CD4-positive, alpha-beta T cell treated with Interferon gamma for 1 hour (primary cell): ENCODE measurements at regions not wholly inside any gene's neighbourhood (a gene's known extent, or its start where the extent isn't known, plus 50 kb on each side); places are given as distances from the start of the nearest gene placed in this dataset.
"Not testable (repeated sequence)": the region's sequence is repeated elsewhere in the genome, so short reads cannot be mapped to it uniquely, and the experiment has no call there.

Source experiments
- DNase-seq: peaks from one replicate; pipeline ENCODE4 v3.0.0-alpha.2; 2020

DNA sequence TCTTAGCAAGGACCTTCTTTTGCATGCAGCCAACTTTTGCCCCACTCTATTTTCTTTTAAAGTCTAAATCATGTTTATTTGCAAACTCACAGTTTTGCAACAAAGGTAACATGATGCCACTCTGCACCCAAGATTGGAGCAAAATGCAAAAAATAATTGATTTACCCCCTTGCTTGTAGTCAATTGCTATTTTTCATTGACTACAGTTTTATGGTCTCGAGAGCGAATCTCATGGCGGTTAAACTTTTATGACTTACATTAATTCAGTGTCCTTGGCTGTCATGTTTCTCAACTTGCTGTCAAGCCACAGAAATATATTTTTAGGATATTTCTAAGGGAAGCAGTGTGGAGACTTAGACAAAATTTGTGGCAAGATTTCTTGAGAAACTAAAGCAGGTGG is 110.0 kb upstream of the JCAD start:
- no peak for DNase-seq

DNA sequence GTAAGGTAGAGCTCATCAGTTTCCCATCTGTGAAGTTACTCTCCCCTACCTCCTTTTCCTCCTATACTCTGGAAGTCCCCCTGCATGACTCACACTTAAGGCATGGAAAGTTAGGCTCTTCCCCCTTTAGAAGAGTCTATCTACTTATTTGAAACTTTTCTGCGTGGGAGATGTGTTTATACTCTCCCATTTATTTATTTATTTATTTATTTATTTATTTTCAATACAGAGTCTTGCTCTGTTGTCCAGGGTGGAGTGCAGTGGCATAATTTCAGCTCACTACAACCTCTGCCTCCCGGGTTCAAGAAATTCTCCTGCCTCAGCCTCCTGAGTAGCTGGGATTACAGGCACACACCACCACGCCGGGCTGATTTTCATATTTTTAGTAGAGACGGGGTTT is 107.5 kb upstream of the JCAD start:
- DNase-seq: no peak

DNA sequence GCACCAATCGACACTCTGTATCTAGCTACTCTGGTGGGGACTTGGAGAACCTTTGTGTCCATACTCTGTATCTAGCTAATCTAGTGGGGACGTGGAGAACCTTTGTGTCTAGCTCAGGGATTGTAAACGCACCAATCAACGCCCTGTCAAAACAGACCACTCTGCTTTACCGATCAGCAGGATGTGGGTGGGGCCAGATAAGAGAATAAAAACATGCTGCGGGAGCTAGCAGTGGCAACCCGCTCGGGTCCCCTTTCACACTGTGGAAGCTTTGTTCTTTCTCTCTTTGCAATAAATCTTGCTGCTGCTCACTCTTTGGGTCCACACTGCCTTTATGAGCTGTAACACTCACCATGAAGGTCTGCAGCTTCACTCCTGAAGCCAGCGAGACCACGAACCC is 104.0 kb upstream of the JCAD start:
- not testable (repeated sequence) for DNase-seq

DNA sequence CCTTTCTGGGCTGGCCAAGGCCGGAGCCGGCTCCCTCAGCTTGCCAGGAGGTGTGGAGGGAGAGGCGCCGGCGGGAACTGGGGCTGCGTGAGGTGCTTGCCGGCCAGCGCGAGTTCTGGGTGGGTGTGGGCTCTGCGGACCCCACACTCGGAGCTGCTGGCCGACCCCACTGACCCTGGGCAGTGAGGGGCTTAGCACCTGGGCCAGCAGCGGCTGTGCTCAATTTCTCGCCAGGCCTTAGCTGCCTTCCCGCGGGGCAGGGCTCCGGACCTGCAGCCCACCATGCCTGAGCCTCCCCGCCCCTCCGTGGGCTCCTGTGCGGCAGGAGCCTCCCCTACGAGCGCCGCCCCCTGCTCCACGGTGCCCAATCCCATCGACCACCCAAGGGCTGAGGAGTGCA is 103.4 kb upstream of the JCAD start:
- DNase-seq: not testable (repeated sequence)

DNA sequence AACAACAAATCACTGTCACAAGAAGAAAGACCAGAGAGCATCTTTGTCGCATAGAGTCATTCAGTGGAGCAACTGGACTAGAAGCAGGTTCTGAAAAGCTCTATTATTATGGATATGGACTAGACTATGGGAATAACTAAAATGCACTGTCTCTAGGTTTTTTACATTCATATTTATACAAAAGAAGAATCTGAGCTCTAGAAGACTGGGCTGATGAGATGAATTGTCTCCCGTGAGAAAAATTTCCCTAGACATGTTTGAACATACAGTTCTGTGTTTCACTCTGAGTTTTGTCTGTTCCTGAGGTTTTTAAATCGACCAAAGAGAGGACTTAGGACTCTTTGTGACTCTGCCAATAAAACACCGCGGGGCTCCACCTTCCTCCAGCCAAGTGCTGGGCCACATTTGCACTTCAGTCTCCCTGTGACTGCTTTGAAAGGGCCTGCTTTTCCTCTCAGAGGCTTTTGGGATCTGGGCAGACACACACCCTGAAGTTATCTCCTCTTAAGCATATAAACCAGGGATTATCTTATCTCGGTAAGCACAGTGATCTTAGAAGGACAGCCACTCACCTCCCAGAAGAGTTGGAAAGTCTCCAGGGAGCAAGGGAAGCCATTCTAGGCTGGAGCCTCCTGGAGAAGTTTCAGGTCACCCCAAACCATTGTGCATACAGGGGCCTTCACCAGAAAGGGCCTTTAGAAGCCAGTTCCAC is 101.0 kb upstream of the JCAD start:
- no peak for DNase-seq

- not testable (repeated sequence) for DNase-seq
These were observed 100.2 kb upstream of the JCAD start for GRCh38 chr10:30159614-30160013.

DNA sequence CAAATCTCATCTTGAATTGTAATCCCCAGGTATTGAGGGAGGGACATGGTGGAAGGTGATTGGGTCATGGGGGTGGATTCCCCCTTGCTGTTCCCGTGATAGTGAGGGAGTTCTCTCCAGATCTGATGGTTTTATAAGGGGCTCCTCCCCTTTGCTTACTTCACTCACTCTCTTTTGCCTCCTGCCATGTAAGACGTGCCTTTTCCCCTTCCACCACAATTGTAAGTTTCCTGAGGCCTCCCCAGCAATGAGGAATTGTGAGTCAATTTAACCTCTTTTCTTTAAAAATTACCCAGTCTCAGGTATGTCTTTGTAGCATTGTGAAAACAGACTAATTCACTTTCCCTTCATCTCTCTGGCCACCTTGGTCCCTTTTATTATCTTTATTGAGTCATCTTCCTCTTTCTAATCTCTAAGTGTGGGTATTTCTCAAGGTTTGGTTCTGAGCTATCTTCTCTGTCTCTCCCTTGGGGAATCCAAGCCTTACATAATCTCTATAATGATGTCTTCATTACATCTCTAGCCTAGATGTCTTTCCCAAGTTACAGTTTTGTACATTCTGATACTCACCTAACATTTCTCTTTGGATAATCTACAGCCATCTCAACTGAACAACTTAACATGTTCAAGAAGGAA is 99.1 kb upstream of the JCAD start:
- no peak for DNase-seq

DNA sequence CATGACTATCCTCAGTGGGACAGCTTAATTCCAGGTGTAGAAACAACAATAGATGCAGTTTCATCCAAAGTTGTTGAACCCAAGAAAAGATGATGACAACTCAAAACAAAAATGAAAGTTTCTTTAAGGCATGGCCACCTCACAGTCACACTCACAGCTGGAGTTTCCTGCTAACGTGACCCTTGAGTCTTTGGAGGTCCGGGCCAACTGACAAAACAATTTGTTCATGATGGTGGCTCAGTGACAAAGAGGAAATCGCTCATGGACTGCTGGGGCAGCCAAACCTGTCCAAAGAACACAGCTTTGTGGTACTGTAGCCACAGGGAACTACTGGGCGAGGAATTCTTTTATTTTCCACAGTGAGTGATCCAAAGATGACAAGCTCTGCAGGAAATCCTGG is 96.0 kb upstream of the JCAD start:
- DNase-seq: no peak

GRCh38 chr10:30154561-30154960 is 95.2 kb upstream of the JCAD start:
- no peak for DNase-seq

DNA sequence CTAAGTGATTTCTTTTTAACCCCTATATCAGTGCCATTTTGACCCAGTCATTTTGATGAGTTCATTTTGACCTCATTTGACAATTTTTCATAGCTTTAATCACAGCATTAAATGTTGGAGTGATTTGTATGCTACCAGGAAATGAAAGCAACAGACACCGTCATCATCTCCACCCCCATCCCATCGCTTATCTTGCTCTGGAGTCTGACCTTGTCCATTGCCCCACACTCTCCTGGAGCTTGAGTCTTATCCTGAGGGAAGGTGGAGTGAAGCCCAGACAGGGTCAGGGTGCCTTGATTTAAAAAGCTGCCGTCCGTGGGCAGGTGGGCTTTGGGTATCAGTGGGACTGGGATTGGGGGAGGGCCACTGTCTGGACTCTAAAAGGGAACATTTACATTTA is 94.7 kb upstream of the JCAD start:
- no peak for DNase-seq

DNA sequence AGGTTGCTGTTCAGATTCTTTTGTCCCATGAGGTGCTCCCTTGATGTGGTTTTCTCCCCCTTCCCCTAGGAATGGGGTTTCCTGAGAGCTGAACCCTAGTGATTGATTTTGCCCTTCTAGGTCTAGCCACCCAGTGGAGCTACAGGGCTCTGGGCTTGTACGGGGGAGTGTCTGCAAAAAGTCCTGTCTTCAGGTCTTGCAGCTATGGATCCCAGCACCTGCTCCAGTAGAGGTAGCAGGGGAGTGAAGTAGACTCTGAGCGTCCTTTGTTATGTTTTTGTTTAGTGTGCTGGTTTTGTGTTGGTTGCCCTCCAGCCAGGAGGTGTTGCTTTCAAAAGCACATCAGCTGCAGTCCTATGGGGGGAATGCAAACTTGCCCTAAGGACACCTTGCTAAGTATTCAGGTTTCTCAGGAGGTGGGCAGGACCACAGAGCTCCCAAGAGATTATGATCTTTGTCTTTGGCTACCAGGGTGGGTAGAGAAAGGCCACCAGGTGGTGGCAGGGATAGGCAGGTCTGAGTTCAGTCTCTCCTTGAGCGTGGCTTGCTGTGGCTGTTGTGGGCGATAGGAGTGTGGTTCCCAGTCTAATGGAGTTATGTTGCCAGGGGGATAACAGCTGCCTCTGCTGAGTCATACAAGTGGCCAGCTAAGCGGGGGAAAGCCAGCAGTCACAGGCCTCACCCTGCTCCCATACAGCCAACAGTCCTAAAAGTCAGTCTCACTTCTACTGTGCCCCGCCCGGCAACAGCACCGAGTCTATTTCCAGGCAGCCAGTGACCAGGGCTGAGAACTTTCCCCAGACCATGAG is 92.4 kb upstream of the JCAD start:
- no peak for DNase-seq

- DNase-seq: no peak
These were observed 82.0 kb upstream of the JCAD start for GRCh38 chr10:30141423-30141822.

- DNase-seq: no peak
These were observed 75.0 kb upstream of the JCAD start for GRCh38 chr10:30134171-30134945.

- no peak for DNase-seq
These were observed 73.8 kb upstream of the JCAD start for GRCh38 chr10:30133198-30133597.

GRCh38 chr10:30131369-30131768 is 72.0 kb upstream of the JCAD start:
- not testable (repeated sequence) for DNase-seq

DNA sequence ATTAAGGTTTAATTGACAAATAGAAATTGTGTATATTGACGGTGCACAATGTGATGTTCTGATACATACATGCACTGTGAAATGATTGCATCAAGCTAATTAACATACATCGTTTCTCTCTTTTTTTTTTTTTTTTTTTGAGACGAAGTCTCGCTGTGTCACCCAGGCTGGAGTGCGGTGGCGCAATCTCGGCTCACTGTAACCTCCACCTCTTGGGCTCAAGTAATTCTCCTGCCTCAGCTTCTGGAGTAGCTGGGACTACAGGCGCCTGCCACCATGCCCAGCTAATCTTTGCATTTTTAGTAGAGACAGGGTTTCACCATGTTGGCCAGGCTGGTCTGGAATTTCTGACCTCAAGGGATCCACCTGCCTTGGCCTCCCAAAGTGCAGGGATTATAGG is 69.9 kb upstream of the JCAD start:
- not testable (repeated sequence) for DNase-seq

DNA sequence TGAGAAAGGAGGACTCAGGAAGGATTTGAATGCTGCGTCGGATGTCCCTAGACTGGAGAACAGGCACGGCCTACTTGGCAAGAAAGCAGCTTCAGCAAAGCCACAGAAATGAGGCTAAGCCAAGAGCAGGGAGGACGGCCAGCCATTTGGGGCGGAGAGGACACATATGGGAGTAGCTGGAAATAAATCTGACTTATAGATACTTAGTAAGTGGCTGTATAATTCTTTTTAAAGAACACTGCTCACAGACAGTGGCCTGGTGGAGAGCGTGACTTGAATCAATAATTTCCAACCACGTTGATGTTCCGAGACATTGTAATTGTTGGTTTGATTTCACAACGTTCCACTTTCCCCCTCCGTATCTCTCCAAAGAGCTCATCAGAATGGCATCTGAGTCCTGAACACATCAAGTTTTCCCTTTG is 67.7 kb upstream of the JCAD start:
- DNase-seq: no peak

GRCh38 chr10:30125496-30125895 is 66.1 kb upstream of the JCAD start:
- no peak for DNase-seq

DNA sequence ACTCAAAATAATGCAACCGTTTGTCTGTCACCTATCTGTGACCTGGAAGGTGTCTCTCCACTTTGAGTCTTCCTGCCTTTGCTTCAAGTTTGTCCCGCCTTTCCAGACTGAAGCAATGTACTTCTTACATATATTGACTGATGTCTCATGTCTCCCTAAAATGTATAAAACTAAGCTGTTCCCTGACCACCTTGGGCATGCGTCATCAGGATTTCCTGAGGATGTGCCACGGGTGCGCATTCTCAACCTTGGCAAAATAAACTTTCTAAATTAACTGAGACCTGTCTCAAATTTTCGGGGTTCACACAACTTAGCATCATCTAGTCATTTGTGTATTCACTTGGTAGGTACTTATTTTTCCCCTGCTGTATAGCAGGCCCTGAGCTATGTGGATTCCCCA is 65.3 kb upstream of the JCAD start:
- DNase-seq: no peak

GRCh38 chr10:30121401-30121800 is 62.0 kb upstream of the JCAD start:
- no peak for DNase-seq

GRCh38 chr10:30118590-30118989 is 59.2 kb upstream of the JCAD start:
- DNase-seq: no peak

DNA sequence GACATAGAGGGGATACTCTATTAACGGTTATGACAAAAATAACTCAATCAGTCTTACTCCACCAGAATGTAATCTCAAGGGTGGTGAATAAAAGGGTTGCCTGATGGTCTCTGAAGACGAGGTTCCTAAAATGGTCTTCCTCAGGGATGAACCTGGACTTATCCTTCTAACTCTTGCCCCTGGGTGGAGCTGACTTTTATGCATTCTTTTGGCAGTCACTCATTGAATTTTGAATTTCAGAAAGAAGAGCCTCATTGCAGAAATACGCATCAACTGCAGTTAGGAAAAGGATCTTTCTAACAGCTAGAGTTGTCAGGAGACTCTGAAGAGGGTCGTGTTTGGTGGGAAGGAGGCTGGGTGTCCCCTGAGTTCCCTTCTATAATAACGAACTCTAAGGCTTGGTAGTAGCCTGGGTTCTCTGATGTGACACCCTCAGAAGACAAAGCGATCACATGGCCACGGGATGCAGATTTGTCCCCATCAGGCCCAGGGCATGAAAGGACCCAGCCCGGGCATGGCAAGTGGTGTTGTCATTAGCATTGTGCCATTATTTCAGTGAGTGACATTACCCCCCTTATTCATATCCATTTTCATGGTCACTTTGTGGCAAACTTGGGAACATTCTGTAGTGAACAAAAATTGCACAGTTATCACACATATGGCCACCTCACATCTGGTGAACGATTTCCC is 58.6 kb upstream of the JCAD start:
- DNase-seq: no peak

DNA sequence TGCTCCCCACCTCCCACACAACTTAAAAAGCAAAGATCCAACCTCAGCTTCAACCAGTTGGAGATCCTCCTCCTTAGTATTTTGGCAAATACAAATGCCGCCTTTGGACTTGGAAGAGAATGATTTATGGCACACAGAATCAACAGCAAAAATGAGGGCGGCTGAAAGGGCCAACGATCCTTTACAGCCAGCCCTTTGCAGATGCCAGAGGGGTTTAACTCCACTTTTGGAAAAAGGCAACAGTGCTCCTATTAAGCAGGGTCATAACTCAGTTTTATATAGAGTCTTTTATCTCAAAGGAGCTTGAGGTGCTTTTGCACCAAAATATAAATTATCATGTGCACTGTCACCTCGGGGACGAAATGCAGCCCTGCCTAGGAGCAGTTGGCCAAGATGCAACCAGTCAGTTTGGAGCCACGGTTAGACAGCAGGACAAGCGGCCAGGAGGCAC is 56.7 kb upstream of the JCAD start:
- DNase-seq: no peak
